GM12878 (cell line): ENCODE measurements at regions not wholly inside any gene's neighbourhood (a gene's known extent, or its start where the extent isn't known, plus 50 kb on each side); places are given as distances from the start of the nearest gene placed in this dataset.

Experiments
- ATAC-seq: fragments of 200-7000 bp; cut with Tn5 transposase; 3 replicates; pipeline ENCODE4 v1.9.1; 2020; ENCODE audit warnings: mild to moderate bottlenecking, moderate library complexity
- BruUV-seq: library from RNA; stranded (reverse); fragments of 400-500 nt; replicated peaks from 2 replicates; lab custom pipeline; 2021; lab: Mats Ljungman, UMichigan
- CTCF ChIA-PET: fragments of 300-600 bp; sonication (Branson Sonifier 250); formaldehyde crosslinking; extraction: SDS; loops from one replicate; lab custom pipeline; 2021; ENCODE audit warnings: inconsistent platforms; lab: Yijun Ruan, JAX
- POLR2A ChIA-PET: fragments of 350-600 bp; formaldehyde crosslinking; extraction: SDS; loops from one replicate; lab custom pipeline; 2021; ENCODE audit warnings: inconsistent platforms; lab: Charles Lee
- RAD21 ChIA-PET: fragments of 300-600 bp; sonication (Branson Sonifier 250); formaldehyde crosslinking; loops from one replicate; lab custom pipeline; 2023; ENCODE audit warnings: antibody characterized with exemption; ENCODE audit not compliant: unreplicated experiment; lab: Charles Lee
- SMC1A ChIA-PET: fragments of 300-600 bp; sonication (Branson Sonifier 250); formaldehyde crosslinking; loops from one replicate; lab custom pipeline; 2023; ENCODE audit not compliant: unreplicated experiment, uncharacterized antibody; lab: Charles Lee
- DNase-seq: peaks from one replicate; pipeline ENCODE4 v3.0.0-alpha.2; 2011; ENCODE audit warnings: low read depth, low spot score
- FAIRE-seq: peaks from 3 replicates; lab custom pipeline; 2011; peaks lifted over from hg19 to GRCh38; lab: Jason Lieb, UNC
- H2AFZ ChIP-seq: 2 replicates; pipeline ENCODE4 v1.6.0; 2011; ENCODE audit warnings: low read depth, low read length, control low read depth; ENCODE audit not compliant: control insufficient read depth
- H3K27ac ChIP-seq: 2 replicates; pipeline ENCODE4 v1.5.1; 2011; ENCODE audit warnings: control low read depth; ENCODE audit not compliant: control insufficient read depth, insufficient read depth
- H3K27me3 ChIP-seq, 2 experiments: replicated peaks in 1 of 2; 2 replicates each; pipeline versions ENCODE4 v1.6.0 to v1.6.1; 2011; ENCODE audit warnings: low read length in 1 of 2; ENCODE audit not compliant: control insufficient read depth in 2 of 2, insufficient read depth in 2 of 2
- H3K36me3 ChIP-seq, 2 experiments: 2 replicates each; pipeline ENCODE4 v1.5.1; 2011; ENCODE audit warnings: low read length in 1 of 2; ENCODE audit not compliant: control insufficient read depth in 2 of 2, insufficient read depth in 2 of 2
- H3K4me1 ChIP-seq: 2 replicates; pipeline ENCODE4 v1.6.1; 2011; ENCODE audit warnings: mild to moderate bottlenecking, low read length, moderate library complexity, mixed read lengths; ENCODE audit not compliant: control insufficient read depth, insufficient read depth
- H3K4me2 ChIP-seq: 2 replicates; pipeline ENCODE4 v1.6.0; 2011; ENCODE audit warnings: control low read depth; ENCODE audit not compliant: control insufficient read depth, insufficient read depth
- H3K4me3 ChIP-seq: fragments of 200-600 bp; sonication (generic); 2 replicates; pipeline ENCODE4 v1.5.1; 2016
- H3K79me2 ChIP-seq: 2 replicates; pipeline ENCODE4 v1.6.0; 2011; ENCODE audit warnings: low read length; ENCODE audit not compliant: control insufficient read depth, insufficient read depth
- H3K9ac ChIP-seq: 2 replicates; pipeline ENCODE4 v1.8.0; 2011; ENCODE audit warnings: low read length, control low read depth, mixed read lengths; ENCODE audit not compliant: control insufficient read depth, insufficient read depth
- H3K9me3 ChIP-seq: replicated peaks from 3 replicates; pipeline ENCODE4 v1.5.1; 2011; ENCODE audit warnings: mild to moderate bottlenecking, low read length; ENCODE audit not compliant: control insufficient read depth, insufficient read depth
- H4K20me1 ChIP-seq: 2 replicates; pipeline ENCODE4 v1.6.0; 2011; ENCODE audit not compliant: control insufficient read depth, insufficient read depth
- JUNB ChIP-seq: IDR thresholded peaks from 2 replicates; pipeline ENCODE4 v1.6.1; 2016; ENCODE audit warnings: antibody characterized with exemption, mild to moderate bottlenecking
- MYC ChIP-seq: IDR thresholded peaks from 2 replicates; pipeline ENCODE4 v1.6.1; 2011; ENCODE audit warnings: mild to moderate bottlenecking, low read length, moderate library complexity, inconsistent platforms; ENCODE audit not compliant: insufficient read depth, insufficient replicate concordance, insufficient read length, severe bottlenecking
- NBN ChIP-seq: fragments of 450-650 bp; IDR thresholded peaks from 2 replicates; pipeline ENCODE4 v1.6.1; 2016
- POLR2A ChIP-seq: IDR thresholded peaks from 2 replicates; pipeline ENCODE4 v1.6.1; 2011; ENCODE audit warnings: low read depth, mild to moderate bottlenecking, low read length
- POU2F2 ChIP-seq: IDR thresholded peaks from 3 replicates; pipeline ENCODE4 v1.6.1; 2011; ENCODE audit warnings: low read depth, mild to moderate bottlenecking, low read length, borderline replicate concordance
- RAD21 ChIP-seq: IDR thresholded peaks from 2 replicates; pipeline ENCODE4 v1.6.1; 2011; ENCODE audit warnings: mild to moderate bottlenecking, low read depth, low read length, moderate library complexity; ENCODE audit not compliant: insufficient read depth
- SIX5 ChIP-seq: IDR thresholded peaks from 2 replicates; pipeline ENCODE4 v1.6.1; 2011; ENCODE audit warnings: mild to moderate bottlenecking, low read depth, low read length, moderate library complexity; ENCODE audit not compliant: severe bottlenecking
- WGBS: methylation state at CpG from one replicate; pipeline ENCODE4 v1.1.6; 2016; ENCODE audit warnings: low lambda C conversion rate; ENCODE audit not compliant: insufficient replicate concordance, insufficient coverage; ENCODE audit errors: missing lambda C conversion rate; 5-methylcytosine and 5-hydroxymethylcytosine counted together
- in situ Hi-C: fragments of 300-500 bp; cut with MboI; formaldehyde crosslinking; loops from 9 replicates; pipeline ENCODE4 v1.14.3; 2018; ENCODE audit warnings: mixed read lengths
- intact Hi-C: fragments of 100-400 bp; cut with micrococcal nuclease; formaldehyde crosslinking; loops from one replicate; pipeline ENCODE4 v1.14.2; 2022; ENCODE audit not compliant: unreplicated experiment
- TF ChIP-seq, protein P1 (sequence below): IDR thresholded peaks from 2 replicates; pipeline ENCODE4 v1.6.1; 2011; ENCODE audit warnings: low read depth, mild to moderate bottlenecking, low read length, moderate library complexity, borderline replicate concordance; ENCODE audit errors: extremely low read depth

DNA sequence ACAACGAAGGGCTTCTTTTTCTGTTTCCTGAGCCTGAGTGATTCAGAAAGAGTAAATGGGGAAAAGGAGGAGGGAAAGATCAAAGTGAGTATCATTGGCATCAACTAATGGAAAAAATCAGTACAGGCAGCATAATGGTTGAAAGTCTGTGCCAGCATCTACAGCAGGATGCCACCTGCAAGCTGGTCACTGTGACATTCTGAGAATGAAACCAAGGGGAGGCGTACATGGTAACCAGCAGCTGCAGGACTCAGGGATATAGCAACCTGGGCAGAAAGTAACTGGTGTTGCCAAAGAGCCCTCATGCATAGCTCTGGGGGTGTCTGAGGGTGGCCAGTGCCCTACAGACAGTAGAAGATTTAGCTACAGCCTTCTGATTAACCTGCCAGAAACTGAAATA lies 305.9 kb downstream of the BRINP2 start:
- Histone ChIP-seq H3K36me3 (no peaks in the 10 kb centered on the region), H3K4me2 (no peak overlapping the region), H3K27me3 (no peaks in the 10 kb centered on the region)
- no peak for DNase-seq
- TF ChIP-seq MYC (no peak), POU2F2 (no peak), POLR2A (no peak), JUNB (no peak)
- TF ChIP-seq, all 136 proteins: peak for 0
- RAD21 ChIA-PET, result no interaction called here
- H3K4me3 ChIP-seq, result no peak overlapping the region
- POLR2A ChIA-PET, result no interaction called here
- no peaks in the 10 kb centered on the region for H3K79me2 ChIP-seq
- no peaks in the 10 kb centered on the region for H3K9me3 ChIP-seq
- no peak overlapping the region for H3K27ac ChIP-seq
- peak; percentile 33; the same call in 2 of the 3 replicates for ATAC-seq
- H3K9ac ChIP-seq, result no peak overlapping the region
- in situ Hi-C loops, result no loop called here
- CTCF ChIA-PET, result no interaction called here
- H2AFZ ChIP-seq, result no peak overlapping the region
- H3K4me1 ChIP-seq, result no peaks in the 10 kb centered on the region
- no peaks in the 10 kb centered on the region for H4K20me1 ChIP-seq
- SMC1A ChIA-PET, result no interaction called here
- no peak for FAIRE-seq
- intact Hi-C loops, result no loop called here
- no TSS peak for BruUV-seq
- WGBS, result 33% methylated on average over 2 of the region's 2 CpGs

DNA sequence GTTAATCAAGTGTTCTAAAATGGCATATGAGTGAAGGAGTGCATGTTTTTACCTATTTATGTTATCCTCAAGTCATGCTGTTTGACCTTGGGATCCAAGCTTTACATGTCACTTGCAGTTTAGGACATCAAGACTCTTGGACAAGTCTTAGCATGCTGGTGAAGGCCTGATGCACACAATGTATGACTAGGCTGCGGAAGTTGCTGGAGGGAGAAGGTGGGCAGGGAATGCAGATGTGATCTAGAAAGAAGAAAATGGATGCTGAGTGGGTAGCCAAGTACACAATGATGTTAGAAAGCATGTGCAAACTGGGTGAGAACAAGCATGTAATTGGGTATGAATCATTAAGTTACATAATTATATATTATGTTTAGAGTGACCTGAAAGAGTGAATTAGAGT lies 301.8 kb downstream of the BRINP2 start:
- SMC1A ChIA-PET, result no interaction called here
- BruUV-seq, result no TSS peak
- no peak overlapping the region for H3K9ac ChIP-seq
- WGBS, result 35% methylated on average over 1 of the region's 1 CpG
- POLR2A ChIA-PET, result no interaction called here
- no peak overlapping the region for H3K27ac ChIP-seq
- DNase-seq, result no peak
- H3K36me3 ChIP-seq, result no peaks in the 10 kb centered on the region
- H3K27me3 ChIP-seq, result no peaks in the 10 kb centered on the region
- no peaks in the 10 kb centered on the region for H4K20me1 ChIP-seq
- intact Hi-C loops (no loop called here), in situ Hi-C loops (no loop called here)
- no peaks in the 10 kb centered on the region for H3K79me2 ChIP-seq
- no peak overlapping the region for H2AFZ ChIP-seq
- H3K4me2 ChIP-seq, result no peak overlapping the region
- CTCF ChIA-PET, result no interaction called here
- TF ChIP-seq SIX5 (no peak), RAD21 (no peak), POU2F2 (no peak), NBN (no peak)
- TF ChIP-seq, protein P1, sequence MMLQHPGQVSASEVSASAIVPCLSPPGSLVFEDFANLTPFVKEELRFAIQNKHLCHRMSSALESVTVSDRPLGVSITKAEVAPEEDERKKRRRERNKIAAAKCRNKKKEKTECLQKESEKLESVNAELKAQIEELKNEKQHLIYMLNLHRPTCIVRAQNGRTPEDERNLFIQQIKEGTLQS, result no peak
- no peaks in the 10 kb centered on the region for H3K4me1 ChIP-seq
- no peak for FAIRE-seq
- RAD21 ChIA-PET, result no interaction called here
- H3K4me3 ChIP-seq, result no peak overlapping the region
- ATAC-seq, result no peak
- H3K9me3 ChIP-seq, result no peaks in the 10 kb centered on the region
